OCI-LY7 (cell line): ENCODE measurements at regions not wholly inside any gene's neighbourhood (a gene's known extent, or its start where the extent isn't known, plus 50 kb on each side); places are given as distances from the start of the nearest gene placed in this dataset.

Experiments used
- EZH2phosphoT487 ChIP-seq: fragments of 200-600 bp; sonication (generic); IDR thresholded peaks from 2 replicates; pipeline ENCODE4 v1.6.1; 2018; ENCODE audit warnings: low read depth, borderline replicate concordance, mild to moderate bottlenecking, mixed run types, antibody characterized with exemption, low read length, moderate library complexity, mixed read lengths
- TF ChIP-seq, protein P1 (sequence below): fragments of 200-600 bp; sonication (generic); conservative IDR thresholded peaks from 2 replicates; pipeline ENCODE4 v1.5.1; 2014; ENCODE audit warnings: mild to moderate bottlenecking, antibody characterized with exemption, low read length, moderate library complexity, mixed read lengths

DNA sequence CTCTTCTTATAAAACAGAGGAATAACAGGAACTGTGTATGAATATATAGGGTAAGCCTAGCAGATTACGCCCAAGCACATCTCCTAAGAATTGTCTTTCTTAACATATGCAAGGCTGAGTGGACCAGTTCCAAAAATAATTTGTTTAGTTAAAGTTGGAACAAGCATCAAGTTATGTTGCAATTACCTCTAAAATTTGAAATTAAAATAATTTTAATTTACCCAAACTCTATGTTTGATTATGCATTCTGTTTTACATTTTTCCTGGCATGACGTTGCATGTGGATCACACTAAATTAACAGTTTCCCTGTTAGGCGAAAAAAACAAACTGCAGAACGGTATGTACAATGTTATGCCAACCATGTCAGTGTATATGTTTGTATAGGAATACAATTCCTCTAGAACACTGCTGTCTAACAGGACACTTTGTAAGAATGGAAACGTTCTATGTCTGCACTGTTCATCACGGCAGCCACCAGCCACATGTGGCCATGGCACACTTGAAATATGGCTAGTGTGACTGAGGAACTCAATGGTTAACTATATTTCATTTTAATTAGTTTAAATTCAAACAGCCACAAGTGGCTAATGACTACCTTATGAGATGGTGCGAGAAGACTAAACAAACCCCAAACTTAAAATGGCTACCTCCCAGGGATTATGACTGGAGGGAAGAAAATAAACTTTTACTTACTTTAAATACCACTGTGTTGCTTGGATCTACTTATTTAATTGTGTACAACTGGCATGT lies 281.1 kb upstream of the KLF14 start:
- TF ChIP-seq, protein P1, sequence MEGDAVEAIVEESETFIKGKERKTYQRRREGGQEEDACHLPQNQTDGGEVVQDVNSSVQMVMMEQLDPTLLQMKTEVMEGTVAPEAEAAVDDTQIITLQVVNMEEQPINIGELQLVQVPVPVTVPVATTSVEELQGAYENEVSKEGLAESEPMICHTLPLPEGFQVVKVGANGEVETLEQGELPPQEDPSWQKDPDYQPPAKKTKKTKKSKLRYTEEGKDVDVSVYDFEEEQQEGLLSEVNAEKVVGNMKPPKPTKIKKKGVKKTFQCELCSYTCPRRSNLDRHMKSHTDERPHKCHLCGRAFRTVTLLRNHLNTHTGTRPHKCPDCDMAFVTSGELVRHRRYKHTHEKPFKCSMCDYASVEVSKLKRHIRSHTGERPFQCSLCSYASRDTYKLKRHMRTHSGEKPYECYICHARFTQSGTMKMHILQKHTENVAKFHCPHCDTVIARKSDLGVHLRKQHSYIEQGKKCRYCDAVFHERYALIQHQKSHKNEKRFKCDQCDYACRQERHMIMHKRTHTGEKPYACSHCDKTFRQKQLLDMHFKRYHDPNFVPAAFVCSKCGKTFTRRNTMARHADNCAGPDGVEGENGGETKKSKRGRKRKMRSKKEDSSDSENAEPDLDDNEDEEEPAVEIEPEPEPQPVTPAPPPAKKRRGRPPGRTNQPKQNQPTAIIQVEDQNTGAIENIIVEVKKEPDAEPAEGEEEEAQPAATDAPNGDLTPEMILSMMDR: no peak
- no peak for TF ChIP-seq EZH2phosphoT487
